AG09319 (cell line): ENCODE measurements at regions not wholly inside any gene's neighbourhood (a gene's known extent, or its start where the extent isn't known, plus 50 kb on each side); places are given as distances from the start of the nearest gene placed in this dataset.

Experiments used
- DNase-seq: peaks from one replicate; pipeline ENCODE4 v3.0.0-alpha.2; 2010; ENCODE audit warnings: low read depth; ENCODE audit errors: extremely low read depth
- CTCF ChIP-seq: IDR thresholded peaks from 2 replicates; pipeline ENCODE4 v1.5.1; 2011; ENCODE audit warnings: low read depth, mild to moderate bottlenecking, inconsistent platforms, low read length, moderate library complexity

- TF ChIP-seq CTCF = no peak
- no peak for DNase-seq
Measured at GRCh38 chr2:215843579-215843978, 169.8 kb downstream of the MREG start.

- TF ChIP-seq CTCF = no peak
- DNase-seq = no peak
Measured at GRCh38 chr2:215841175-215841816, 172.1 kb downstream of the MREG start.

- no peak for TF ChIP-seq CTCF
Measured at GRCh38 chr2:215839816-215840215, 173.5 kb downstream of the MREG start.

GRCh38 chr2:215839309-215839708 lies 174.0 kb downstream of the MREG start:
- DNase-seq = no peak
- no peak for TF ChIP-seq CTCF

More at GRCh38 chr2:215839816-215840215, 173.5 kb downstream of the MREG start:
- no peak for DNase-seq

GRCh38 chr2:215836881-215837280 lies 176.5 kb downstream of the MREG start:
- no peak for TF ChIP-seq CTCF
- no peak for DNase-seq

GRCh38 chr2:215835657-215836056 lies 177.7 kb downstream of the MREG start:
- no peak for DNase-seq
- no peak for TF ChIP-seq CTCF

GRCh38 chr2:215835231-215835630 lies 178.1 kb downstream of the MREG start:
- DNase-seq = no peak
- no peak for TF ChIP-seq CTCF
